SK-N-SH treated with all-trans-retinoic acid at 6 μM for 48 hours (cell line): ENCODE measurements at regions not wholly inside any gene's neighbourhood (a gene's known extent, or its start where the extent isn't known, plus 50 kb on each side); places are given as distances from the start of the nearest gene placed in this dataset.

Experiments
- ATAC-seq: fragments of 200-7000 bp; cut with Tn5 transposase; 3 replicates; pipeline ENCODE4 v1.9.1; 2020; ENCODE audit warnings: mild to moderate bottlenecking, moderate library complexity
- ARNTL ChIP-seq: fragments of 450-650 bp; formaldehyde crosslinking; IDR thresholded peaks from 2 replicates; pipeline ENCODE4 v1.5.0; 2020; ENCODE audit warnings: low read depth, mild to moderate bottlenecking, moderate library complexity, borderline replicate concordance
- BACH2 ChIP-seq: fragments of 250-450 bp; sonication (Bioruptor Pico); IDR thresholded peaks from 2 replicates; pipeline ENCODE4 v1.9.0; 2021; ENCODE audit warnings: mild to moderate bottlenecking, borderline replicate concordance
- CSRNP3 ChIP-seq: fragments of 250-450 bp; sonication (Bioruptor Pico); IDR thresholded peaks from 2 replicates; pipeline ENCODE4 v1.5.1; 2021; ENCODE audit warnings: mild to moderate bottlenecking, moderate library complexity
- ESRRG ChIP-seq: fragments of 250-450 bp; sonication (Bioruptor Pico); IDR thresholded peaks from 2 replicates; pipeline ENCODE4 v1.6.1; 2021; ENCODE audit warnings: mild to moderate bottlenecking
- ISL1 ChIP-seq: fragments of 250-450 bp; sonication (Bioruptor Pico); IDR thresholded peaks from 2 replicates; pipeline ENCODE4 v2.1.2; 2022; ENCODE audit warnings: mild to moderate bottlenecking, moderate library complexity
- OSR1 ChIP-seq: fragments of 250-450 bp; sonication (Bioruptor Pico); IDR thresholded peaks from 2 replicates; pipeline ENCODE4 v1.8.0; 2022; ENCODE audit warnings: moderate library complexity, mild to moderate bottlenecking, inconsistent platforms
- PATZ1 ChIP-seq: fragments of 250-450 bp; sonication (Bioruptor Pico); IDR thresholded peaks from 2 replicates; pipeline ENCODE4 v1.8.0; 2020; ENCODE audit warnings: mild to moderate bottlenecking, moderate library complexity, borderline replicate concordance
- POU6F1 ChIP-seq: fragments of 250-450 bp; sonication (Bioruptor Pico); IDR thresholded peaks from 2 replicates; pipeline ENCODE4 v1.8.0; 2021; ENCODE audit warnings: low read depth, mild to moderate bottlenecking, moderate library complexity, borderline replicate concordance
- RARB ChIP-seq: fragments of 250-450 bp; sonication (Bioruptor Pico); IDR thresholded peaks from 2 replicates; pipeline ENCODE4 v1.8.0; 2021; ENCODE audit warnings: mild to moderate bottlenecking, moderate library complexity
- SNAI2 ChIP-seq: fragments of 250-450 bp; sonication (Bioruptor Pico); IDR thresholded peaks from 2 replicates; pipeline ENCODE4 v1.5.0; 2020; ENCODE audit warnings: mild to moderate bottlenecking, moderate library complexity
- TSHZ2 ChIP-seq: fragments of 250-450 bp; sonication (Bioruptor Pico); IDR thresholded peaks from 2 replicates; pipeline ENCODE4 v1.5.0; 2020; ENCODE audit warnings: mild to moderate bottlenecking, moderate library complexity
- ZC3H10 ChIP-seq: fragments of 250-450 bp; sonication (Bioruptor Pico); IDR thresholded peaks from 2 replicates; pipeline ENCODE4 v1.5.1; 2021; ENCODE audit warnings: mild to moderate bottlenecking, moderate library complexity
- ZFP3 ChIP-seq: fragments of 250-450 bp; sonication (Bioruptor Pico); IDR thresholded peaks from 2 replicates; pipeline ENCODE4 v1.5.0; 2020; ENCODE audit warnings: mild to moderate bottlenecking, moderate library complexity
- ZFP30 ChIP-seq: fragments of 450-650 bp; formaldehyde crosslinking; IDR thresholded peaks from 2 replicates; pipeline ENCODE4 v1.5.0; 2022; ENCODE audit warnings: mild to moderate bottlenecking, moderate library complexity
- ZNF565 ChIP-seq: fragments of 450-650 bp; formaldehyde crosslinking; conservative IDR thresholded peaks from 2 replicates; pipeline ENCODE4 v1.5.0; 2020; ENCODE audit warnings: low read depth, mild to moderate bottlenecking, moderate library complexity
- ZNF70 ChIP-seq: fragments of 450-650 bp; formaldehyde crosslinking; IDR thresholded peaks from 2 replicates; pipeline ENCODE4 v1.5.0; 2020; ENCODE audit warnings: mild to moderate bottlenecking, moderate library complexity
- ZNF8 ChIP-seq: fragments of 450-650 bp; formaldehyde crosslinking; IDR thresholded peaks from 2 replicates; pipeline ENCODE4 v1.5.0; 2020; ENCODE audit warnings: mild to moderate bottlenecking, moderate library complexity

- TF ChIP-seq POU6F1 (no peak), RARB (CRISPR knock-in tag) (no peak), ESRRG (no peak), BACH2 (CRISPR knock-in tag) (no peak), PATZ1 (CRISPR knock-in tag) (no peak), ZFP30 (no peak), ZFP3 (CRISPR knock-in tag) (no peak), TSHZ2 (CRISPR knock-in tag) (no peak), ARNTL (CRISPR knock-in tag) (no peak), ZC3H10 (no peak), ZNF70 (CRISPR knock-in tag) (no peak), SNAI2 (CRISPR knock-in tag) (no peak), OSR1 (CRISPR knock-in tag) (no peak), ZNF8 (CRISPR knock-in tag) (no peak), CSRNP3 (no peak), ZNF565 (CRISPR knock-in tag) (no peak)
- ATAC-seq = no peak
These were observed 286.9 kb downstream of the UACA start for GRCh38 chr15:70476441-70476840.

- ATAC-seq = no peak
- no peak for TF ChIP-seq ARNTL (CRISPR knock-in tag)
- no peak for TF ChIP-seq RARB (CRISPR knock-in tag)
- TF ChIP-seq ESRRG = no peak
- no peak for TF ChIP-seq ZFP3 (CRISPR knock-in tag)
- no peak for TF ChIP-seq ZFP30
These were observed 287.4 kb downstream of the UACA start for GRCh38 chr15:70475921-70476320.

- ATAC-seq = no peak
- TF ChIP-seq BACH2 (CRISPR knock-in tag) (no peak), PATZ1 (CRISPR knock-in tag) (0 out of 2 replicates have a peak, but pooled peaks have one; percentile 1)
- TF ChIP-seq, all 23 proteins: peak for 1
These were observed 288.0 kb downstream of the UACA start for GRCh38 chr15:70475407-70475781.

GRCh38 chr15:70474471-70475406 lies 288.6 kb downstream of the UACA start:
- TF ChIP-seq ZFP3 (CRISPR knock-in tag) = peak; percentile 55; the same call in 1 of the 2 replicates
- peak; percentile 91 for TF ChIP-seq ISL1
- TF ChIP-seq OSR1 (CRISPR knock-in tag) = no peak; the same call in 1 of the 2 replicates
- peak; percentile 15; the same call in 1 of the 2 replicates for TF ChIP-seq PATZ1 (CRISPR knock-in tag)
- no peak for TF ChIP-seq POU6F1
- TF ChIP-seq, all 23 proteins: peak for 3
- peak; percentile 79 for ATAC-seq
